GM19438 (cell line): ENCODE measurements at regions not wholly inside any gene's neighbourhood (a gene's known extent, or its start where the extent isn't known, plus 50 kb on each side); places are given as distances from the start of the nearest gene placed in this dataset.

Source experiments
- ATAC-seq: cut with Tn5 transposase; IDR thresholded peaks from one replicate; pipeline ENCODE4 v1.9.1; 2021; ENCODE audit warnings: low read depth; ENCODE audit not compliant: unreplicated experiment

- no peak for ATAC-seq
Measured at GRCh38 chr13:80782441-80782840, 441.5 kb upstream of the SPRY2 start.

GRCh38 chr13:80778297-80778696 is 437.4 kb upstream of the SPRY2 start:
- no peak for ATAC-seq

- ATAC-seq = no peak
Measured at GRCh38 chr13:80757694-80758093, 416.8 kb upstream of the SPRY2 start.

GRCh38 chr13:80755910-80756309 is 415.0 kb upstream of the SPRY2 start:
- ATAC-seq = no peak

GRCh38 chr13:80754441-80754840 is 413.5 kb upstream of the SPRY2 start:
- ATAC-seq = no peak

GRCh38 chr13:80753866-80754265 is 412.9 kb upstream of the SPRY2 start:
- ATAC-seq = no peak

GRCh38 chr13:80751854-80752253 is 410.9 kb upstream of the SPRY2 start:
- no peak for ATAC-seq

GRCh38 chr13:80744147-80744914 is 403.4 kb upstream of the SPRY2 start:
- ATAC-seq = no peak

GRCh38 chr13:80742033-80742432 is 401.1 kb upstream of the SPRY2 start:
- ATAC-seq = no peak

- no peak for ATAC-seq
Measured at GRCh38 chr13:80740071-80740470, 399.1 kb upstream of the SPRY2 start.

- ATAC-seq = no peak
Measured at GRCh38 chr13:80737513-80737912, 396.6 kb upstream of the SPRY2 start.

- no peak for ATAC-seq
Measured at GRCh38 chr13:80727321-80727975, 386.5 kb upstream of the SPRY2 start.

- no peak for ATAC-seq
Measured at GRCh38 chr13:80726868-80727267, 385.9 kb upstream of the SPRY2 start.

GRCh38 chr13:80721689-80722088 is 380.8 kb upstream of the SPRY2 start:
- no peak for ATAC-seq

- no peak for ATAC-seq
Measured at GRCh38 chr13:80718970-80719369, 378.0 kb upstream of the SPRY2 start.

- ATAC-seq = no peak
Measured at GRCh38 chr13:80717776-80718175, 376.9 kb upstream of the SPRY2 start.

GRCh38 chr13:80716610-80717081 is 375.7 kb upstream of the SPRY2 start:
- no peak for ATAC-seq

- ATAC-seq = no peak
Measured at GRCh38 chr13:80712026-80712425, 371.1 kb upstream of the SPRY2 start.

- ATAC-seq = no peak
Measured at GRCh38 chr13:80708791-80709190, 367.9 kb upstream of the SPRY2 start.

- no peak for ATAC-seq
Measured at GRCh38 chr13:80707000-80707983, 366.4 kb upstream of the SPRY2 start.

GRCh38 chr13:80706164-80706471 is 365.2 kb upstream of the SPRY2 start:
- no peak for ATAC-seq
